Progenitor cell of endocrine pancreas (in vitro differentiated cells): ENCODE measurements at regions not wholly inside any gene's neighbourhood (a gene's known extent, or its start where the extent isn't known, plus 50 kb on each side); places are given as distances from the start of the nearest gene placed in this dataset.

ENCODE experiments used
- DNase-seq: peaks from one replicate; pipeline ENCODE4 v3.0.0; 2021; ENCODE audit warnings: low spot score; ENCODE audit not compliant: unreplicated experiment
- H3K27ac Mint-ChIP-seq: 2 replicates; pipeline ENCODE4 v1.8.0; 2021; ENCODE audit warnings: mild to moderate bottlenecking, moderate library complexity, mixed read lengths
- H3K27me3 Mint-ChIP-seq: 2 replicates; pipeline ENCODE4 v1.8.0; 2021; ENCODE audit warnings: mixed read lengths
- H3K36me3 Mint-ChIP-seq: 2 replicates; pipeline ENCODE4 v1.8.0; 2022; ENCODE audit warnings: mixed read lengths; ENCODE audit not compliant: insufficient read depth
- H3K4me1 Mint-ChIP-seq: 2 replicates; pipeline ENCODE4 v1.8.0; 2021; ENCODE audit warnings: low read depth, mixed read lengths
- H3K4me3 Mint-ChIP-seq: 2 replicates; pipeline ENCODE4 v1.8.0; 2021; ENCODE audit warnings: low read depth, mild to moderate bottlenecking, moderate library complexity, mixed read lengths
- H3K9me3 Mint-ChIP-seq: 2 replicates; pipeline ENCODE4 v1.8.0; 2021; ENCODE audit warnings: low read depth, mixed read lengths
- TF ChIP-seq, protein P1 (sequence below): fragments of 200-600 bp; sonication (generic); IDR thresholded peaks from one replicate; pipeline ENCODE4 v1.5.0; 2021; ENCODE audit warnings: antibody characterized with exemption, mild to moderate bottlenecking; ENCODE audit not compliant: unreplicated experiment

DNA sequence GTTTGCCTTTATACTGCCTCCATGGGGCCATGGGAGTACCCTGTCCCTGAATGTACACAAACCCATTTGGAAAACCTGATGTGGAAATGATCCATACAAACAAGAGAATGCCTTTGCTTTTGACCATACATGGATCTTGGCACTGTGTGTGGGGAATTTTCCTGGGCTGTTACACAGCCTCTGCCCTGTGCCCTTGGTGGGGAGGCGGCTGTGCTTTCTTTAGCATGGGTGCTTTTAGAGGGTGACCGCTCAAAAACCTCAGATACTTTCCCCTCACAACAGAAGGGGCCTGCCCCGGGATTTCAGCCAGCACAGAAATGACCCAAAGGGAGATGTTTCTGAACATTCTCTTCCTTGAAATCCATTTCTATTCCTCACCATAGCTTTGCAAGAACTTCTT is 194.8 kb downstream of the LMO4 start:
- H3K27ac Mint-ChIP-seq = no peak overlapping the region
- peaks cover 31% of the 10 kb centered on the region for H3K4me1 Mint-ChIP-seq
- DNase-seq = no peak
- H3K27me3 Mint-ChIP-seq = peaks cover 3% of the 10 kb centered on the region
- no peak overlapping the region for H3K4me3 Mint-ChIP-seq
- H3K36me3 Mint-ChIP-seq = no peaks in the 10 kb centered on the region
- TF ChIP-seq, protein P1, sequence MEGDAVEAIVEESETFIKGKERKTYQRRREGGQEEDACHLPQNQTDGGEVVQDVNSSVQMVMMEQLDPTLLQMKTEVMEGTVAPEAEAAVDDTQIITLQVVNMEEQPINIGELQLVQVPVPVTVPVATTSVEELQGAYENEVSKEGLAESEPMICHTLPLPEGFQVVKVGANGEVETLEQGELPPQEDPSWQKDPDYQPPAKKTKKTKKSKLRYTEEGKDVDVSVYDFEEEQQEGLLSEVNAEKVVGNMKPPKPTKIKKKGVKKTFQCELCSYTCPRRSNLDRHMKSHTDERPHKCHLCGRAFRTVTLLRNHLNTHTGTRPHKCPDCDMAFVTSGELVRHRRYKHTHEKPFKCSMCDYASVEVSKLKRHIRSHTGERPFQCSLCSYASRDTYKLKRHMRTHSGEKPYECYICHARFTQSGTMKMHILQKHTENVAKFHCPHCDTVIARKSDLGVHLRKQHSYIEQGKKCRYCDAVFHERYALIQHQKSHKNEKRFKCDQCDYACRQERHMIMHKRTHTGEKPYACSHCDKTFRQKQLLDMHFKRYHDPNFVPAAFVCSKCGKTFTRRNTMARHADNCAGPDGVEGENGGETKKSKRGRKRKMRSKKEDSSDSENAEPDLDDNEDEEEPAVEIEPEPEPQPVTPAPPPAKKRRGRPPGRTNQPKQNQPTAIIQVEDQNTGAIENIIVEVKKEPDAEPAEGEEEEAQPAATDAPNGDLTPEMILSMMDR = no peak
- H3K9me3 Mint-ChIP-seq = no peaks in the 10 kb centered on the region

DNA sequence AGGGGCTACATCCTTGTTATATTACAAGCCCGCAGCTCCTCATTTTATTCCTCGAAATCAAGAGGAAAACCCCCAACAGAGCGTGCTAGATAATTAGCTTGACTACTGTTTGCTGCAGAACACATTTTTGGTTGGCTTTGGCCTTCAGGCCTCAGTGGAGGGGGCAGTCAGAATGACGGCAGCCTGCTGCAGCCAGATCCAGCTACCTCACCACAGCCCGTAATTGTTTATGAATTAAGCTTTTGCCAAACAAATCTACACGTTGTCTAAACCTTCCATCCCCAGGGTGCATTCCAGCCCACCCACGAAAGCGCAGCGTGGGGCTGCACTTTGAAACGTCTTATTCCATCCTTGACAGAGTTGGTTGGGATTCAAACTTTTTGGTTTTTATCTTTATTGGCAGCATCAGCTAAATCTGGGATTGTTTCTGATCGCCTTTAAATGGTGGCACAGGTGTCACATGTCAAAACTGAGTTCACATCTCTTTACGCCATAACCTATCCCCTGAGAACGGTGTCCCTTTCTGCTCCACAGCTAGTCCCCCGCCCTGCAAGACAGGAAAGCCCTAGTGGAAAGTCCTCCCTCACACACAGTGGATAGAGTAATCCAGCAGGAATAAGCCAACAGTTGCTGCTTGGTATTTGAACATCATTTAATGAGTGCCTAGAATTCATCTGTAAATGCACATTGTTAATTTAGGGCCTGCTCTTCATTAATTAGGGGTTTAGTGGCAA is 195.5 kb downstream of the LMO4 start:
- Mint-ChIP-seq H3K9me3 (no peaks in the 10 kb centered on the region), H3K36me3 (no peaks in the 10 kb centered on the region), H3K4me3 (no peak overlapping the region), H3K4me1 (peaks cover 32% of the 10 kb centered on the region), H3K27ac (no peak overlapping the region), H3K27me3 (peaks cover 3% of the 10 kb centered on the region)
- TF ChIP-seq, protein P1 = no peak
- DNase-seq = no peak

DNA sequence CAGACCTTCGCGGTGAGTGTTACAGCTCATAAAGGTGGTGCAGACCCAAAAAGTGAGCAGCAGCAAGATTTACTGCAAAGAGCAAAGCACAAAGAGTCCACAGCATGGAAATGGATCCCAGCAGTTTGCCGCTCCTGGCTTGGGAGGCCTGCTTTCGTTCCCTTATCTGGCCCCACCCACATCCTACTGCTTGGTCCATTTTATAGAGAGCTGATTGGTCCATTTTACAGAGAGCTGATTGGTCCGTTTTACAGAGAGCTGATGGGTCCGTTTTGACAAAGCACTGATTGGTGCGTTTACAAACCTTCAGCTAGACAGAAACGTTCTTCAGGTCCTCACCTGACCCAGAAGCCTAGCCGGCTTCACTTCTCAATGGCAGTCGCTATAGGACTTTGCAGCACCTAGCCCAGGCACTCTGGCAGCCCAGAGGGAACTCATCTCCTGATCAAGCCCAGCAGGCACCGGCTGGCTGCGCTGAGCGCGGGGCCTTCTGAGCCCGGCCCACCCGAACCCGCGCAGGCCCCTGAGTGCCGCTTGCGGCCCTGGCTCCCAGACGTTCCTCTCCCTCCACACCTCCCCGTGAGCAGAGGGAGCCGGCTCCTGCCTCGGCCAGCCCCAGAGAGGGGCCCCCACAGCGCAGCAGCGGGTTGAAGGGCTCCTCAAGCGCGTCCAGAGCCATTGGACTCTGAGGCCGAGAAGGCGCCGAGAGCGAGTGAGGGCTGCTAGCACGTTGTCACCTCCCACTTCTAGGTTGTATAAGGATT is 200.3 kb downstream of the LMO4 start:
- Mint-ChIP-seq H3K4me1 (peaks cover 18% of the 10 kb centered on the region), H3K36me3 (no peaks in the 10 kb centered on the region), H3K4me3 (no peak overlapping the region), H3K9me3 (peaks cover 8% of the 10 kb centered on the region), H3K27ac (no peak overlapping the region), H3K27me3 (peaks cover 3% of the 10 kb centered on the region)
- TF ChIP-seq, protein P1 = no peak
- no peak for DNase-seq

DNA sequence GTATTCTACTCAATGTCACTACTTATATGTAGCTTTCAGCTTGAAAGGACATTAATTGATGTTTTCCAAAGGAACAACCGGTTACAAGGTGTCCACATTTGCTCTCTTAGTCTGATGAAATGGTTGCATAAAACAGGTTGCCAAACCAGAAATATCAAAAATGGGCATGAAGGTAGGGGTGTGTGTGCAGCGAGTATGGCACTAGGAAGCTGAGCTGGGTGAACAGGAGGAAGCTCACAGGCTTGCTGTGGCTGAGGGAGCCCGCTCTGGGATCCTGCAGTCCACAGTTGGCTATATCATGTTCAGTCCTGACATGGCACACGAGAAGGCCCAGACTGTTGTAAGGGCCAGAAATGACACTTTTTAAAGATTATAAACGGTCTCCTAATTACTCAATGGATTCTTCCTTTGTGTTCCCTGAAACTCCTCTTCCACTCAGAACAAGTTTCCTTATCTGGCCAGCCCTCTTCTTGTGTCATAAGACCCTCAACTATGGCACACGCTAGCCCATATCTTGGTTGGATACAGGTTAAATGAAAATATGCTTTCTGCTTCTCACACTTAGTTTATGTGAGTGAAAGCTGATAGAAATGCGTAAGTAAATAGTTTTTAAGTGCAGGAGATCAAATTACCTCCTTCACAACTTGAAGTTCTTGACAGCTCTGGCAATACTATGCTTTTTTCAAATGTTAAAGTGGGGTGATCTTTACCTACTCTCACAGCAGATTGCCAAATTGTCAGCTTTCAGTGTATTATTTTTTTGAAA is 201.5 kb downstream of the LMO4 start:
- no peak for DNase-seq
- Mint-ChIP-seq H3K4me3 (no peak overlapping the region), H3K36me3 (no peaks in the 10 kb centered on the region), H3K4me1 (peaks cover 7% of the 10 kb centered on the region), H3K27me3 (peaks cover 3% of the 10 kb centered on the region), H3K27ac (peak overlapping the region; percentile 3), H3K9me3 (peaks cover 8% of the 10 kb centered on the region)
- TF ChIP-seq, protein P1 = no peak

DNA sequence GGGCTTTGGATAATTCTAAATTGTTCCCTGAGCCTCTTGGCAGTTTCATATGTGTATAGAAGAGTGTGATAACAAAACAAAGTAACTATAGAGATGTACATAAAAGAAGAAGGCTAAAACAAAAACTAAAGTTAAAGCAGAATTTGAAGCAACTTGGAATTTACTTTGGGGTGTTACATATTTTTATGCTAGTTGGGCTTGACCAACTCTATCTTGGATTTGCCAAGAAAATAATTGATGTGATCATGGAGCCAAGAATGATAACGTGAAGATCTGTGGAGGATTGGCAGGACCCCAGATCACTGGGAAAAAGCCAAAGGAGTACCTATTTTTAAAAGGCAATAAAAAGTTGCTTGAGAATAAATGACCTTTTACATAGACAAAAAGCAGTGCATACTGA is 206.9 kb downstream of the LMO4 start:
- peaks cover 9% of the 10 kb centered on the region for H3K9me3 Mint-ChIP-seq
- DNase-seq = no peak
- H3K27me3 Mint-ChIP-seq = no peaks in the 10 kb centered on the region
- TF ChIP-seq, protein P1 = no peak
- no peak overlapping the region for H3K4me3 Mint-ChIP-seq
- no peak overlapping the region for H3K27ac Mint-ChIP-seq
- no peaks in the 10 kb centered on the region for H3K4me1 Mint-ChIP-seq
- no peaks in the 10 kb centered on the region for H3K36me3 Mint-ChIP-seq
